GM21390 (cell line): ENCODE measurements at regions not wholly inside any gene's neighbourhood (a gene's known extent, or its start where the extent isn't known, plus 50 kb on each side); places are given as distances from the start of the nearest gene placed in this dataset.
"Not testable (repeated sequence)": the region's sequence is repeated elsewhere in the genome, so short reads cannot be mapped to it uniquely, and the experiment has no call there.

Experiments used
- ATAC-seq: cut with Tn5 transposase; IDR thresholded peaks from one replicate; pipeline ENCODE4 v1.9.1; 2021; ENCODE audit not compliant: unreplicated experiment

DNA sequence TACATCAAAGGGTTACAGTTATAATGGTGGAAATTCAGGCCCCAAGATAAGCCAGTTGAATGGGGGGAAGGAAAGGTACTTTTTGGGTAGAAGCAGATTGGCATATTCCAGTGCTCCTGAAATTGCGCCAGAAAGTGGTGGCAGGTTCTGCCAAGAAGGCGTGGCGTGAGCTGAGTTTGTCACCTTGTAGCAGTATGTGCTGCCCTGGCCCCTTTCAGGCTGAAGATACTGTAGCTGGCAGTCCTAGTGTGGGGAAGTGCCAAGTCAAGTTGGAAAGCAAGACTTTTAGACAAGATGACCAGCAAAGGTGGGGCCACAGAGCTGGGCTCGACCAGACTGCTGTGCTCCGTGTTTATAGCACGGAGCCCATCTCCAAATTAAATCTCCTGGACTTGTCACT is 133.6 kb upstream of the GLRA1 start:
- no peak for ATAC-seq

DNA sequence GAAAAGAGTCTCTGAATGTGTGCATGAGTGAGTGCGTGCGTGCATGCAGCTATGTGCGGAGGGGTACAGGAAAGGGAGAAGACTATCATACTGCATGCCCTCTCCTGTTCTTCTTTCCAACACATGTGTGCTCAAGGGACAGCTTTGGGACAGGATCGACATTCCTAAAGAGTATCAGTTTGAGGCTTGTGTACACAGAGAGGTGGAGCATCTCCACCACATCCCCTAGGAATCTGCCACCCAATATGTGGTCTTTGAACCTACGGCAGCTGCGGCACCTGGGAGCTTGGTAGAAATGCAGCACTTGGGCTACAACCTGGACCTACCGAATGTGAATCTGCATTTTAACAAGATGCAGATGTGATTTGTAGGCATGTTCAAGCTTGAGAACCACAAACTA is 132.3 kb upstream of the GLRA1 start:
- no peak for ATAC-seq

DNA sequence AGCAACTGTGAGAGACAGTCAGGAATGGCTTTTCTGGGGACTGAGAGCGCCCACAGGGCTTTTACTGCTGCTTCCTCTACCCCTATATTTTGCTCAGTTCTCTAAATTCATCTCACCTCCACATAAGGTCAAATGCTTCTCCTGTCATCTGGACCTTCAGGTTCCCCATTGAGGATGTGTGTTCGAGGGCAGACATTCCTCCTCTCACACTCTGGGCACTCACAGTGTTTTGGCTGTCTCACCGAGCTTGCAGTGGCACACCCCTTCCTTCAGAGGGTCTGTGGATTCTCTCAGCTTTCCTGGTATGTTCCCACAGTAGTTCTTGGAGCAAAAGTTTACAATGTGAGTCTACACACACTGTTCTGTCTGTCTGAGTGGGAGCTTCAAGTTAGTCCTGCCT is 127.8 kb upstream of the GLRA1 start:
- ATAC-seq = no peak

DNA sequence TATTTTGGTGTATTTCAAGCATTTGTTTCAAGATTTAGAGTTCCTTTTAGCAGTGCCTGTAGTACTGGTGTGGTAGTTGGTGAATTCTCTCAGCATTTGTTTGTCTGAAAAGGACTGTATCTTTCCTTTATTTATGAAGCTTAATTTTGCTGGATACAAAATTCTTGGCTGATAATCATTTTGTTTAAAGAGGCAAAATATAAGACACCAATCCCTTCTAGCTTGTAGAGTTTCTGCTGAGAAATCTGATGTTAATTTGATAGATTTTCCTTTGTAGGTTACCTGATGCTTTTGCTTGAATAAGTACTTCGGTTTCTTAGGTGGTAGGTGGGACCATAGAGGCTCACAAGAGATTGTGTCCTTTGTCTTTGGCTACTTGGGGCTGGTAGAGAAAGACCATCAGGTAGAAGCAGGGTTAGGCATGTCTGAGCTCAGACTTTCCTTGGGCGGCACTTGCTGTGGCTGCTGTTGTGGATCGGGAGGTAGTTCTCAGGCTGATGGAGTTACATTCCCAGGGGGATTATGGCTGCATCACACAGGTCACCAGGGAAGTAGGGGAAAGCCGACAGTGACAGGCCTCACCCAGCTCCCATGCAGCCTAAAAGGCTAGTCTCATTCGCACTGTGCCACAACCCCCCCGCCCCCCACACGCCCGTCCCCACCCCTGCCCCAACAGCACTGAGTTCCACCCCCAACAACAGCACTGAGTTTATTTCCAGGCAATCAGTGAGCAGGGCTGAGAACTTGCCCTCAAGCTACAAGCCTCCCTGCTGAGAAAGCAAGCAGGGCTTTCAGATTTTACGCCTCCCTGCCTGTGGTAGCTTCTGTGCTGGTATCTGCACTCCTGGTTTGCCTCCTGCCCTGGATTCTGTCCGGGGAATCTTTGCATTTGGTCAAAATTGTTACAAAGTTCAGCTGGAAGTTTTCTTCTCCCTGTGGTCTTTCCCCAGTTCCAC is 127.1 kb upstream of the GLRA1 start:
- ATAC-seq = no peak

DNA sequence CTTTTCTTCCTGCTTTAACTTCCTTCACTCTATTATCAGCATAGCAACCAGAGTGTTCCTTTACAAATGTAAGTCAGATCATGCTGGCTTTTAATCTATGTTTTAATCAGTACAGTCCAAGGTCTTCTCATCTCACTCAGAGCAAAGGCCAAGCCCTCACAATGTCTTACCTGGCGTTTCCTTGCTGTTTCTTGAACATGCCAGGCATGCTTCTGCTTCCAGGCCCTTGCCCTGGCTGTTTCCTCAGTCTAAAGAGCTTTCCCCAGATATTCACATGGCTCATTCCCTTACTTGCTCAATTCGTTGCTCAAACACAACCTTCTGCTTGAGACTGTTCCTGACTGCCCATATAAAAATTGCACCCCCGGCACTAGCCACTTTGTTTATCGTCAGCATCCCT is 121.7 kb upstream of the GLRA1 start:
- ATAC-seq = no peak

DNA sequence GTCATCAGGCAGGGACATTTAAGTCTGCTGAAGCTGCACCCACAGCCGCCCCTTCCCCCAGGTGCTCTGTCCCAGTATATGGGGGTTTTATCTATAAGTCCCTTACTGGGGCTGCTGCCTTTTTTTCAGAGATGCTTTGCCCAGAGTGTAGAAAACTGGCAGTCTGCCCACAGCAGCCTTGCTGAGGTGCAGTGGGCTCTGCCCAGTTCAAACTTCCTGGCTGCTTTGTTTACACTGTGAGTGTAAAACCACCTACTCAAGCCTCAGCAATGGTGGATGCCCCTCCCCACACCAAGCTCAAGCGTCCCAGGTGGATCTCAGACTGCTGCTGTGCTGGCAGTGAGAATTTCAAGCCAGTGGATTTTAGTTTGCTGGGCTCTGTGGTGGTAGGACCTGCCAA is 114.2 kb upstream of the GLRA1 start:
- not testable (repeated sequence) for ATAC-seq

DNA sequence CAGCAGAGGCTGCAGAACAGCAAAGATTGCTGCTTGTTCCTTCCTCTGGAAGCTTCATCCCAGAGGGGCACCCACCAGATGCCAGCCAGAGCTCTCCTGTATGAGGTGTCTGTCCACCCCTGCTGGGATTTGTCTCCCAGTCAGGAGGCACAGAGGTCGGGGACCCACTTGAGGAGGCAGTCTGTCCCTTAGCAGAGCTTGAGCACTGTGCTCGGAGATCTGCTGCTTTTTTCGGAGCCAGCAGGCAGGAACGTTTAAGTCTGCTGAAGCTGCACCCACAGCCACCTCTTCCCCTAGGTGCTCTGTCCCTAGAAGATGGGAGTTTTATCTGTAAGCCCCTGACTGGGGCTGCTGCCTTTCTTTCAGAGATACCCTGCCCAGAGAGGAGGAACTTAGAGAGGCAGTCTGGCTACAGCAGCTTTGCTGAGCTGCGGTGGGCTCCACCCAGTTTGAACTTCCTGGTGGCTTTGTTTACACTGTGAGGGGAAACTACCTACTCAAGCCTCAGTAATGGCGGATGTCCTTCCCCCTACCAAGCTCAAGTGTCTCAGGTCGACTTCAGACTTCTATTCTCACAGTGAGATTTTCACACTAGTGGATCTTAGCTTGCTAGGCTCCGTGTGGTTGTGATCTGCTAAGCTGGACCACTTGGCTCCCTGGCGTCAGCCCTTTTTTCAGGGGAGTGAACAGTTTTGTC is 101.8 kb upstream of the GLRA1 start:
- ATAC-seq = not testable (repeated sequence)

DNA sequence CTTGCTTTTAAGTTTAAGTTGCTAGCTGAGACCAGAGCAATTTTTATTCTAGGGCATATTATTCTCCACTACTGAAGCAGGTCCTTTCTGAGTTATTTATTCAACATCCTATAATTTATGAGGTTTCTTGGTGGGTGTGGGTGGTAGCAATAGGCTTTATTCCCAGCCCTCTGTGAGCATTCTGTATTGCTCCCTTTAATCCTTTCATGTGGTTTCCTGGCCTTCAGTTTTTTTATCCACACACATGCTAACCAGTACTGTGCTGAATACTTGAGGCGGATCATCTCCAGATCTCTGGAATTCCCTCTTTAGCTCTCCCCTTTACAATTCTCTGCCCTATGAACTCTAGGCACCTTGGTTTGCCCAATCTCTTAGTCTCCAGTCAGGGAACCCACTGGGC is 91.8 kb upstream of the GLRA1 start:
- no peak for ATAC-seq

DNA sequence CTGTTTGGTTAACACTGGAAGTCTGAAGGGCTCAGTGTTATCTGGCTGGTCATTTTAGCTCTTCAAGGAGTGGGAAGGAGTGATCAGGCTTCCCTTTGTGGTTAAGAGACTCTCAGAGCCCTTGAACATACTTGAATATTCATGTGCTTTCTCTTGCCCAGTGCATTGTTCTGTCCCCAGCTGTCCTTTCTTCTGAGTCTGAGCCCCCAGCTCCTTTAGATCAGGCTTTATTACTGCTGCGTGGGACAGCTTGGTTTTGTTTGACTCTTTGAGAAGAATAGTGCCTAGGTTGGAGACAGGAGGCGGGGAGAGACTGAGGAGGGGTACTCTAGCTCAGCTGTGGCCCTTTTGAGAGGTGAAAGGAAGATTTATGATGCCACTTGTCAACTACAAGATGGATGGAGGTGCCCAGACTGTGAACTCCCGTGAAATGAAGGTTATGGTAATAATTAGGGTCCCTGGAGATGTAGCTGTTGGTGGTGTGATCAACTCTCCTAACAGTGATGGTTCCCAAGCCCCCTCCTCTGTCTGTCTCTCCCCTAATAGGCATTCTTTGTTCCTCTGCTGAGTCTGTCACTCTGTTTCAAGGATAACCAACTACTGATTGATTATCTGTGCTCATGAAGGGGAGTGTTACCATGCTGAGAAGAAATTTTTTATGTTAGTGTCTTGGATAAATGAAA is 83.1 kb upstream of the GLRA1 start:
- no peak for ATAC-seq

DNA sequence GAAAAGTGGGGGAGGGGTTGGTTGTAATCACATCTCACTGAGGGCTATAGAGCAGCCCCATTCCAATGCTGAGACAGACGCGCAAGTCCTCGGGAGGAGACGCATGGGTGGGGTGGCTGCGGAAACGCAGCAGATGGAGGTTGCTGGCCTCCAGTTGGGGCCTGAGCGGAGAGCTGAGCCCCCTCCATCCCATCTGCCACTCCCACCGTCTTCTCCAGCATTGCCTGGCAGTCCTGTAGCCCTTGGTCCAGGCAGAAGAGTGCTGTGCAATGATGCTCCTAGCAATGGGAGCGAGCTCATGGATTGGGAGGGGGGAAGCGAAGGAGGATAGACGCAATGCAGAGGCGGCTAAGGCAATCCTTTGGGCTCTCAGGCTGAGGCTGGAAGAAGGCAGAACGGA is 79.4 kb upstream of the GLRA1 start:
- no peak for ATAC-seq
